NCI-H2081 (cell line): ENCODE measurements at regions not wholly inside any gene's neighbourhood (a gene's known extent, or its start where the extent isn't known, plus 50 kb on each side); places are given as distances from the start of the nearest gene placed in this dataset.

Source experiments
- DNase-seq, 2 experiments: peaks; one replicate each; lab custom pipeline; 2025; lab: John Stamatoyannopoulos, UW

DNA sequence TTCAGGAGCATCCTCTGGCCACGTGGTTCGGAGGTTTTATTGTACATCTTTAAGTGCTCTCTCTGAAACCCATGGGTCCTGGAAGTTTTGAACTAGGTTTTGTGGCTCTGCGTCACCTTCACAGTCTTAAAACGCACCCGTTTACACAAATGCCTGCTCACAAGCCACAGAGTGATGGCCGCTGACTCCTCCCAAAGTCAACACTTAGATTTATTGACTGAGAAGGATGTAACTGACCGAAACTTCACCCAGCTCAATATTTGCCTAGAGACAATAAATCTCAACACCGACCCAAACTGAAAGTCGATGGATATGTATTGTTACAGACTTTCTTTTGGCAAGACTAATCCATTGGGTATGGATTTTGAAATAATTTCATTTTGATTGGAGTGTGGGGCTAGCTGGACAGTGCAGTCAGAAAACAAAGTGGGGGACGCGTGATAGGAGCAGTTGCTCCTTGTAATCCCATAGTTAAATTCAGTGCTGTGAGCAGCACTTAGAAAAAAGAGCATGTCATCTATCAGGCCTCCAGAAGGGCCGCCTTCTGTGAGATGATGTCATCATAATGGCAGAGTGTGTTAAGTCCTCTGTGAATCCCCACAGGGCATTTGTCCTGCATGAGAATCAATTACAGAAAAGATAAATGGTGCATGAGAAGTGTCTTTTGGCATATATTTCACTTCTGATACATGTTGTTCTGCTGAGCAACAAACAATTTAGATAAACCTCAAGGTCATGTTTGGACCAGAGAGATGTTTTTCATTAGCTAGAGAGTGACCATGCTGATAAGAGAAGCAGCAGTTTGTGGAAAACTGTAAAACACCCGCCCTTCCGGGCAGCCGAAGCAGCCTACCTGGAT lies 183.7 kb downstream of the INO80D start:
- peak in 1 of 2 experiments; percentile 25 for DNase-seq

DNA sequence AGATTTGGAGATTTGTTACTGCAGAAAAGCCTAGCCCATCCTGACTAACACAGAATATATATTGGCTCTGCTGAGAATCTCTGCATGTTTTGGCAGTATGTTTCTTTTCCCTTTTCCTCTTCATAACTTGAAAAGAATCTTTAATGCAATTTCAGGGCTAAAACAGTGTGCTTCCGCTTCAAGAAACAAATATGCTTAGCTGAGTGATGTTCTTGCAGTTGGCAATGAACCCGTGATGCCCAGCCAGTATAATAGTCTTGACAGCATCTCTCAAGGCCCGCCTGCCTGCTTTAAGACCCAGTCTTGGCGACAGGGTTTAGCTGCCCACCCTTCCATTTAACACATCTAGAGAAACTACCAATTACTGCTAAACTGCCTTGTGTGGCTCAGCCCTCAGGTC lies 184.5 kb downstream of the INO80D start:
- DNase-seq: no peak

DNA sequence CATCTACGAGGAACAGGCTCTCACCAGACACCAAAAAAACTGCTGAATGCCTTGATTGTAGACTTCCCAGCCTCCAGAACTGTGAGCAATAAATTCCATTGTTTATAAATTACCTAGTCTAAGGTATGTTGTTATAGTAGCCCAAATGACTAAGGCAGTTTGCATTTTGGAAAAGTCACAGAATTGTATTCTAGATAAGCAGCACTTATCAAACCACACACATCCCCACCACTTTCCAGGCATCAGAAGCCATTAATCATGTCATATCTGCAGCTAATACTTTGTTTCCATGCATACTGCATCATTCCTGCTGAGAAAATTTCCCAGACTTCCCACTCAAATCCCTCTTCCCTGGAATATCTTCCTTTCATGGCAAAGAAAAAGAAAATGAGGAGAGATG lies 187.2 kb downstream of the INO80D start:
- DNase-seq: no peak

DNA sequence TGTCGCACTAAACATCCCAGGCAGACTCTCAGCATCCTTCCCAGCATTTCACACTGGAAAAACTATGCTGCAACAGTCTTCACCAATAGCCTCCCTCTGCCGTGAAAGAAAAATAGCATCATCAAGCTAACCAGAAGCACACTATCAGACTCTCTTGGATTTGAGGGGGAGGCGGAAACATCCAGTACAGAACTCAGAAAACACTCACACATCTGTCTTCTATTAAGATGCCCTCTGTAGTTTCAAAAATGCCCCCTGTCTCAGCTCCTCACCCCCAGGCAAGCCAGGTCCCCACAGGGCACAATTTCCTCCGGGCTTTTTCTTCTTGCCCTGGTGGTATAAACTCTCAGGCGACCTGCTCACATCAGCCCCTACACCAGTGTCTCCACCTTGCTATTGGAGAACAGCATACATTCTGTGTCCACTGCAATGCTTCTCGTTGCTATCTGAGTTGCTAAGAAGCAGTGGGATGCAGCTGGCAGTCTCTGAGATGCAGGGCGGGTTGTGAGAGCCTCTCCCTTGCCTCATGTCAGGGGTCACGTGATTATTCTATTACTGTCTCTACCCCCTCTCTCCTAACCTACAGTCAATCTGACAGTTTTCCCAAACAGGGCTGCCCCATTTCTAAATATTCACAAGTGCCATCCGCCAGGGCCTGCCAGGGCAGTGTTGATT lies 189.9 kb downstream of the INO80D start:
- DNase-seq: no peak

DNA sequence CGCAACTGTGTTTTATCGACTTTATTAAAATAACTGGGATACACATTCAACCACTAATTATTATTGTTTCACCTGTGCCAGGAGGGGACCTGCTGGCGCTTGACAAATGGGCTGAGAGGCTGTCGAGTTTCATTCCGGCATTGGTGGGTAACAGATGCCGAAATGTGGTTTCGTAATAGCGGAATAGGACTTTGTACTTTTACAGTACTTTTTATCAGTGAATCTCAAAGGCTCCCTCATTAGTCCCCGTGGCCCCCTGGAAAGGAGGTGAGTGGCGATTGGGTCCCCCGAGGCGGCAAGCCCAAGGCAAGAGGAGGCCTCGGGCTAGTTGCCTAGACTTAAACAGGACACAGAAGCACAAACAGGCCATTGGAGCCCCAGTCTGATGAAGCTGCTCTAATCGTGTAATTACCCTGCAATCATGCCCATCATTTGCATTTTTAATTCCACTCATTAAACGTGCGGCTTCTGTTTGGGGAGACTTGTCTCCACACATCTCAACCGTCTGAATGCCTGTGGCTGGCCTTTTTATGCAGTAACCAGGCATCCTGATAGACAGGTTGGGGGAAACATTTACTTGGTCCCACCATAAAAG lies 193.2 kb downstream of the INO80D start:
- no peak for DNase-seq

DNA sequence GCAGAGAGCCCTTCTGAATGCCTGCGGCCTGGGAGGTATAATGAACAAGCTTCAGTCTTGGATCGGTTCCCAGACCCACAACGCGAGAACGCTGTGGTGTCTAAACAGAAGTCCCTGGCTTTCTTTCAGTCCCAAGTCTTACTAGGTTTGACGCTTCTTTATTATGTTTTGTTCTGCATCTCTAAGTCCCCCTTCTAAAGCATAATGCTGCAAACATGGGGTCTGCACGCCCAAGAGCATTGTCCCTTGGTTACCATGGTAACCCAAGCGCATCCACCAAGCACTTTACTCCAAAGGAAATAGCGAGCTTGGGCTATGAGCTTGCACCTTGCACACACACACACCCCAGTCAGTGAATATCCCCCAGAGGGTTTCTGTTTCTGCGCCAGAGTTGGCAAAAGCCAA lies 193.7 kb downstream of the INO80D start:
- DNase-seq: peak; percentile 78 to 91

DNA sequence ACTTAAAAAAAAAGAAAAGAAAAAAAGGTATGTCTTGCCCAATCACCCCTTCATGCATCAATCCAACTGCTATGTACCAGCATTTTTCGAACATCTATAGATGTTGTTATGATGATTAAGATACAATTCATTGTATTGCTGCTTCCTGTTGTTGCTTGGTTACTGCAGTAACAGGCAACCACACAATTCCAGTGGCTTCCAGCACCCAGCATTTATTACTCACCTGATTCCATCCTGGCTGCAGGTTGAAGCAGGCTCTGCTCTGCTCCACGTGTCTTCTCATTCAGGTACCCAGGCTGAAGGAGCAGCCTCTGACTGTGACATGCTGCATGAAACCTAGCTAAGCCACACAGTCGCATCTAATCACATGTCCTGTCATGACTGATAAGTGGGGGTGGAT lies 196.9 kb downstream of the INO80D start:
- DNase-seq: no peak

DNA sequence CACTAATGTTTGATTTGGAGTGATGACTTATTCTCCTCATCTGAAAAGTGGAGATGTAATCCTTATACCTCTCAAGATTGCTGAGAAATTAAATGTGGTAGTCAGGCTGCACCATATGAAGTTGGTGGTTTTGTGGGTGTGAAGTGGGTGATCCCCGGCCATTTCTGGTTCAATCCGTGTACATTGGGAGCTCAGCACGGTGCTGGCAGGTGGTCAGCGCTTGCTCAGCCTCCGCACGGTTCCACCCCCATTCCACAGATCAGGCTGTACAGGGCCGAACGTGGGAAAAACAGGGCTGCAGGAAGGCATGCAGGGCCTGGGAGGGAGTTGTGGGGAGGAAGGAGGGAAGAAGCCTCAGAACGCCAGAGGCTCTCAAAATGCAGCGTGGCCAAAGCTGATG lies 198.3 kb downstream of the INO80D start:
- no peak for DNase-seq

DNA sequence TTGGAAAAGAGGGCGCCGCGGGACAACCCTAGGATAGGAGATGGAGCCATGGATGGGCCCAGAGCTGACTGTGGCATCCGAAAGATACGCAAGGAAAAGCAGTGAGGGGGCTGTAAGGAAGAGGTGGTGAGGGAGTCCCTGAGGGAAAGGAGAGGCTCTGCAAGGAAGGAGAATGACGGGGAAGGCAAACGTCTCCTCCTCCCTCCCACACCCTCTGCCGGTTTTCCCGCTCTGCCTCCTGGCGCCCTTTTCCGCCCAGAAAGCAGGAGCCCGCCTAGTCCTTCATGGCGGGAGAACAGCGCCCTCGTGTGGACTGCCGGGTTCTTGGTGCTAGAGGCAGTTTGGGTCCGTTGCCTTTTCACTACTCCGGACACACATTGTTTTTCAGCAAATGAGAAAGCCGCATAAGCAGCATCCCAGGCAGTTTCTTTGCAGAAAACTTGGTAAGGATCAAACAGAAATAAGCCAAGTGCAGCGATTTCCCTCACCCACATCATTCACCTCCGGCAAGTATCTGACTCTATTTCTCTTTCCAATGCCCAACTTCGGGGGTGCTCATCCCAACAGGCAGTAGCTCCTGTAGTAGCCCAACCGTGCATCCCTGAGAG lies 200.4 kb downstream of the INO80D start:
- no peak for DNase-seq

DNA sequence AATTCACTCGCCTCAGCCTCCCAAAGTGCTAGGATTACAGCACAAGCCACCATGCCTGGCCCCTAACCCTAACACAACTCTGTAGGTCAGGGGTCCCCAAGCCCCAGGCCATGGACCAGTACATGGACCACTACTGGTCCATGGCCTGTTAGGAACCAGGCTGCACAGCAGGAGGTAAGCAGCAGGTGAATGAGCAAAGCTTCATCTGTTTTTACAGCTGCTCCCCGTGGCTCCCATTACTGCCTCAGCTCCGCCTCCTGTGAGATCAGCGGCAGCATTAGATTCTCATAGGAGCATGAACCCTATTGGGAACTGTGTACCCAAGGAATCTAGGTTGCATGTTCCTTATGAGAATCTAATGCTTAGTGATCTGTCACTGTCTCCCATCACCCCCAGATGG lies 201.7 kb downstream of the NRP2 start:
- DNase-seq: peak in 1 of 2 experiments; percentile 33

DNA sequence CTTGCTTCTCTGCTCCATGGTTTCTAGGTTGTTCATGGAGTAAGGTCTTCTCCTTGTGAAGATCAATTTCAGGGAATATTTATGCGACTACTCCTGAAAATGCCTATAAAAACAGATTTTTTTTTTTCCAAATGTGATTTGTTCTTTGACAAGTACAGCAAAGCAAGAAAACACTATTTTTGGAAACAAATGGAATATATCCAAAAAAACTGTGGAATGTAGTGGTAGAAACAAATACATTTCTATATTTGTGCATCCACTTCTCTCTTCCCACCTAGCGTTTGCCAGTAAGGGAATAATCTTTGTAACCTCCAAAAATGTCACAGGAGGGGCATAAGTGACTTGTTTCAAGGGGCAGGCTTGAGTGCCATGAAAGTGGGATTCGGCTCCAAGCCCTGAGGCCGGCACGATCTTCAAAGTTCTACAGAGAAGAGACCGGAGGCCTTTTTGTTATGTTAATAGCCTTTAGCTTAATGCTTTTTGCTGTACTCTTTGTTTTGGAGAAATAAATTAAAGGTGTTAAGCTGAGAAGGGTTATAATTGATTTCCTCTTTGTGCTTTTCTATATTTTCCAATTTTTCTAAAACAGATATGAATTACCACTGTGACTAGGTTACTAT lies 200.6 kb downstream of the NRP2 start:
- DNase-seq: no peak

DNA sequence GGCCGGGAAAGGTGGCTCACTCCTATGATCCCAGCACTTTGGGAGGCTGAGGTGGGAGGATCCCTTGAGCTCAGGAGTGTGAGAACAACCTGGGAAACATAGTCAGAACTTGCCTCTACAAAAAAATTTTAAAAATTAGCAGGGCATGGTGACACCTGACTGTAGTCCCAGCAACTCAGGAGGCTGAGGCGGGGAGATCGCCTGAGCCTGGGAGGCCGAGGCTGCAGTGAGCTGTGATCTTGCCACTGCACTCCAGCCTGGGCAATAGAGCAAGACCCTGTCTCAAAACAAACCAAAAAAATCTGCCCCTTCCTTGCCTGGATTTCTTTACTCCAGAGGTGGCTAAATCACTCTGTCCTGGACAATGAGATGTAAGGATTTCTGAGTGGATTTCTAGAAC lies 197.7 kb downstream of the NRP2 start:
- no peak for DNase-seq

DNA sequence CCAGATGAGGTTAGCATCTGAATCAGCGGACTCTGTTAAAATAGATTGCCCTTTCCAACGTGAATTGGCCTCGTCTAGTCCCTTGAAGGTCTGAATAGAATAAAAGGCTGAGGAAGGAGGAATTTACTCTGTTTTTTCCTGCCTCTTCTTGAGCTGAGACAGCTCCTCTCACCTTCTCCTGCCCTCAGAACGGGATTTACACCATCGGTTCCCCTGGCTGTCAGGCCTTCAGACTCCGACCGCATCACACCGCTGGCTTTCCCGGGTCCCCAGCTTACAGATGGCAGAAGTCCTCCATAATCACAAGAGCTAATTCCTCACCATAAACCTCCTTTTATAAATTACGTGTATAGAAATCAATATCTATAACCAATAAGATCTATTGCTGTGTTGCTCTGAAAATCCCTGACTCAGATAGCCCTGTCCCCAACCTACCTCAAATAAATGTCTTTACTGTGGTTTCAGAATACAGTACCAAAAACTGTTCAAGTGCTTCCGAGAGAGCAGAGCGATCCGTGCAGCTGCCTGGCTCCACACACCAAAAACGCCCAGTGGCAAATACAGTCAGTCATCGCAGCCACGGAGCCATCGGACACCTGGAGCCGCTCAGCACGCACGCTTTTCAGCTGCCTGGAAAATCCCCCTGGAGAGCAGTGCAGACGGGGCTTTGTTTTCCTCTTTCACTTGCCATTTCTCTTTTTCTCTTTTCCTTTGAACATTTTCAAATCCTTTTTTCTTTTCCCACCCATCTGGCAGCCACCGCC lies 196.9 kb downstream of the NRP2 start:
- DNase-seq: peak; percentile 29 to 79

DNA sequence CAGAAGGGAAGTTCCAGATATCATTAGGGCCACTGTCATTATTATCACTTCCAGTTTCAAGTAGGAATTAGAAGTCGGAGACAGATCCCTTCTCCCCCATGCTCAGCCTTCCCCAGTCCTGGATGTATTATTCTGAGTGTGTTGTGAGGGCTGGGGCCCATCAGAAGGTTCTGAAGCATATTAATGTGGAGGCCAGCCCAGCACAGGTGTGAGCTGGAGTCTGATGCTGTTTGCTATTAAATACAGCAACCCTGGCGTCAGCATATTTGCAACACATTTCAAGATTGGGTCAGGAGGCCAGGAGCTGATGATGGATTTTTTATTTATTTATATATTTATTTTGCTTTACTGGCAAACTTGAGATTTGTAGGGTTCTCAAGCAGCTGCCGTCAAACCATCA lies 195.2 kb downstream of the NRP2 start:
- no peak for DNase-seq

DNA sequence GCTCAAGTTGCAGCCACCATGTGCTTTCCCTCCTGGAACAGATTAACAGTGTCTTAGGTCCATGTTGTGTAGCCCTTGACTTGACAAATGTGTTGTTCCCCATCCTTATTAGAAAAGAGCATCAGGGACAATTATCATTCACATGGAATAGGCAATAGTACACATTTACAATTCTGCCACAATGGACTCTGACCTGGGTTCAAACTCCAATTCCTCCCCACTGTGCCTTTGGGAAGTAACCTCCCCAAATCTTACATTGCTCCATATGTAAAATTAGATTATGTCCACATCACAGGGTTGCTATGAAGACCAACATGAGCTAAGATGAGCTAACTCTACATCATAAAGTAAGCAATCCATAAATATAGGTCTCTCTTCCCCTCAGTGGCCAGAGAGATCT lies 193.8 kb downstream of the NRP2 start:
- DNase-seq: no peak

DNA sequence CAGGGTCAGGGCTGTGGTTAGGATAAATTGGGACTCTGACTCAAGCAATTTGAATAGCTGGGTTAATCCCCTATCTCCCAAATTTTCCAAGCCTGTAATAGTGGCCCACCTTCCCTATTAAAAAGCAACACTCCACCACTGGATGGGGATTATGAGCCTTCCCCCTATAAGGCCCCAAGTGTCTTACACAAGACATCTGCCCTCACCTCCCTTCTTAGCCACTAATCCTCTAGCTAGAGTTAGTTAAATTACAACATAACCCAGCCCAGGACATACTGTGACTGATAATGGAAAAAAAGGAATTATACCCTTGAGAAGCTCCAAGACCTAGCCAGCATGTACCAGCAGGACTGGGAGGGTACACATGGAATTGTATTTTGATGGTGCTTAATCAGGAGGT lies 190.4 kb downstream of the NRP2 start:
- DNase-seq: no peak

DNA sequence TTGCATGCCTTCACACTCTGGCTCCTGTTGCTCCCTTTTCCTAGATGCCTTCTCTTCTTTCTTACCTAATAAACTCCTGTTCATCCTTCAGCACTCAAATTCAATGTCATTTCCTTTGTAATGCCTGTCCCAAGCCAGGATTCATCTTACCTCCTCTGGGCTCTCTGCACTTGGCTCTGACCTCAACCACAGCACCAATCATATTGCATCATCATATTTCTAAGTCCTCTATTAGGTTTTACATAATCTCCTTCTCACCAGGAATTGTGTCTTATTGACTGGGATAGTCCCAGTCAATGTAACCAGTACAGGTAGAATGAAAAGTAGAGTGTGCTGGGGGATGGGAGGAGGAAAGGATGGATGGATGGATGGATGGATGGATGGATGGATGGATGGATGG lies 187.1 kb downstream of the NRP2 start:
- DNase-seq: no peak

DNA sequence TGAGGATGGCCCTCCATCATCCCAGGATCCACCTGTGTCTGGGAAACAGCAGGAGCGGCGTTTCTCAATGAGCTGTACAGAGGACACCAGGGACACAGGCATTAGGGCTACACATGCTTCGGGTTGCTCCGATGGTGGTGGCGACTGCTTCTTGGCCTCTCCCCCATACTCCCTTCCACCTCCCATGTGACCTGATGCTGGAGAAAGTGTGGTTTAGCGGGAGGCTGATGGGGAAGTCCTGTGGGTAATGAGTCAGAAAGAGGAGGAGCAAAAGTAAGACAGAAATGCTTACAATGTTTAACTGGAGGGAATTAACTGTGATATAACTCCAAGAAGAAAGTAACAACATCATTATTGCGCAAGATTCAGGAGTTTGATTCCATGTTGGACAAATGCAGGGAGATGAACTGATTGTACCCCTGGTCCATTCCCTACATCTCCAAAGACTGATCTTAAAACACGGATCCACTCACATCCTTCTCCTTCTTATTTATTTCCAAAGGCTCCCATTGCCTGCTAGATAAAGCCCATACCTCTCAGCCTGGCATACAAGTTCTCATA lies 186.6 kb downstream of the NRP2 start:
- DNase-seq: no peak

DNA sequence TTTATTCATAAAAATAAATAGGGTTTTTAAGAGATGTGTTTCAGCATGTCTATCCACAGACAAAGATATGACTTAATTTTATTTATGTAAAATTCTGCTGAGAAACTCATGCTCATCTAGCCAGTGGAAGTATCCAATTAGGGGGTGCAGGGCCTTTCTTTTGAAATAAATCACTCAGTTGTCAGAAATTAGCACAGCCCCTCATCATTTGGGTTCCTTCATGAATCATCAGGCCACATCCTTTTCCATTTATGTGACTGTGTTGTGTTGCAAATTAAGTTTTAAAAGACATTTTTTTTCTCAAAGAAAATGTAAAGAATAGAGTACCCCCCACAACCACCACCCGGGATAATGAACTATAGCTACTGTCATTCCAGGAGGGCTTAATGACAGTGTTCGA lies 185.8 kb downstream of the NRP2 start:
- no peak for DNase-seq

DNA sequence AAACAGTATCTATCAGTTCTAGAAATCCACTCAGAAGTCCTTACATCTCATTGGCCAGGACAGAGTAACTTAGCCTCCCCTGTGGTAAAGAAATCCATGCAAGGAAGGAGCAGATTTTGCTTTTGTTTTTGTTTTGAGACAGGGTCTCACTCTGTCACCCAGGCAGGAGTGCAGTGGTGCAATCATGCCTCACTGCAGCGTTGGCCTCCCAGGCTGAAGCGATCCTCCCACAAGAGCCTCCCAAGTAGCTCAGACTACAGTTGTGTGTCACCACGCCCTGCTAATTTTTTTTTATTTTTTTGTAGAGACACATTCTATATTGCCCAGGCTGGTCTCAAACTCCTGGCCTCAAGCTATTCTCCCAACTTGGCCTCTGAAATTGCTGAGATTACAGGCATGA lies 185.1 kb downstream of the NRP2 start:
- no peak for DNase-seq

DNA sequence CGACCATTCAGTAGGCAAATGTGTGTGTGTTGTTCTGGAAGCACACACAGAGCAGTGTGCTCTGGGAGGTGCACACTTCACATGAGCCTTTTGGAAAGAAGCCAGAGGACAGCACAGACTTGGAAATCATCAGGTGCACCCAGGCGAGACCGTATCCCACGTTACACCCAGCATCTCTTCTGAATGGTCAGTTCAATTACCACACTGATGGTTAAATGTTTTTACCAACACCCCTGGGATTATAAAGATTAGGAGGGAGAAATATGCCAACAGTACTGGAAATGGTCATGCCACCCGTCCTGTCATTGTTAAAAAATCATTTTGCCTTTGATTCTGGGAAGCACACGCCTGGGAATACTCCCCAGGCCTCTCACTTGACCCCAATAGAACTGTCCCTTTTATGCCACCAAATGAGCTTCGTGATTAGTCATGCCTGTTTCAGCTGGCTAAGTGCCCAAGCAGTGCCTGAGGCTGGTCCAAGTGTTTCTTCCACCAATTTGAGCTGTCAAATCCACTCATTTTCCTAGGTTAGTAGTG lies 183.7 kb downstream of the NRP2 start:
- DNase-seq: peak; percentile 71 to 82
